ENCODE measurements at regions not wholly inside any gene's neighbourhood (a gene's known extent, or its start where the extent isn't known, plus 50 kb on each side); places are given as distances from the start of the nearest gene placed in this dataset.

DNA sequence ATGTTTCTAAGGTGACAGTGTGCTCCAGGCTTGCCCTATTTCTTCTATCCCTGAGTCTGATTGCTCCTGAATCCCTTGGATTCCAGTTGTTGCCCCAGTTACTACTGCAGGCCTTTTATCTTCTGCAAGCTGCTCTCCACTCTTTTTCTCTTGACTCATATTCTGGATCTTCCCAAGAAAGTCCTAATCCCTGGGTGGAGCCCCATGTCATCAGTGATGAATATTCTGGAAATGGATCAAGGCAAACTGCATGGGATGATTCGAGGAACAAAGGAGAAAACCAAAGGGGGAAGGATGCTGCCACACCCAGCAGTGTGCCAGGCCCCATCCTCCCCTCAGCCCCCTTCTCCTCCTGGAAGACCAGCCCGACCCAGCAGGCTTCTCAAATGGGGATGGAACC, 63.3 kb upstream of the ATP2B4 start:
- TF ChIP-seq, protein P1, sequence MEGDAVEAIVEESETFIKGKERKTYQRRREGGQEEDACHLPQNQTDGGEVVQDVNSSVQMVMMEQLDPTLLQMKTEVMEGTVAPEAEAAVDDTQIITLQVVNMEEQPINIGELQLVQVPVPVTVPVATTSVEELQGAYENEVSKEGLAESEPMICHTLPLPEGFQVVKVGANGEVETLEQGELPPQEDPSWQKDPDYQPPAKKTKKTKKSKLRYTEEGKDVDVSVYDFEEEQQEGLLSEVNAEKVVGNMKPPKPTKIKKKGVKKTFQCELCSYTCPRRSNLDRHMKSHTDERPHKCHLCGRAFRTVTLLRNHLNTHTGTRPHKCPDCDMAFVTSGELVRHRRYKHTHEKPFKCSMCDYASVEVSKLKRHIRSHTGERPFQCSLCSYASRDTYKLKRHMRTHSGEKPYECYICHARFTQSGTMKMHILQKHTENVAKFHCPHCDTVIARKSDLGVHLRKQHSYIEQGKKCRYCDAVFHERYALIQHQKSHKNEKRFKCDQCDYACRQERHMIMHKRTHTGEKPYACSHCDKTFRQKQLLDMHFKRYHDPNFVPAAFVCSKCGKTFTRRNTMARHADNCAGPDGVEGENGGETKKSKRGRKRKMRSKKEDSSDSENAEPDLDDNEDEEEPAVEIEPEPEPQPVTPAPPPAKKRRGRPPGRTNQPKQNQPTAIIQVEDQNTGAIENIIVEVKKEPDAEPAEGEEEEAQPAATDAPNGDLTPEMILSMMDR (IDR thresholded peaks at IDR 0.05), result no peak
- TF ChIP-seq POLR2A (IDR thresholded peaks at IDR 0.05), result no peak

Data from Peyer's patch (tissue), 4 donors.